SH-SY5Y (cell line): ENCODE measurements at regions not wholly inside any gene's neighbourhood (a gene's known extent, or its start where the extent isn't known, plus 50 kb on each side); places are given as distances from the start of the nearest gene placed in this dataset.

Source experiments
- GATA2 ChIP-seq: IDR thresholded peaks from 2 replicates; pipeline ENCODE4 v1.6.1; 2011; ENCODE audit warnings: mild to moderate bottlenecking, low read depth, low read length
- GATA3 ChIP-seq: IDR thresholded peaks from 2 replicates; pipeline ENCODE4 v1.6.1; 2011; ENCODE audit warnings: low read depth, mild to moderate bottlenecking, low read length, moderate library complexity

- no peak for TF ChIP-seq GATA2
- TF ChIP-seq GATA3 = no peak
Observed at GRCh38 chr5:38636626-38637025, 80.2 kb upstream of the LIFR start.
